ENCODE measurements at regions not wholly inside any gene's neighbourhood (a gene's known extent, or its start where the extent isn't known, plus 50 kb on each side); places are given as distances from the start of the nearest gene placed in this dataset.
"Not testable (repeated sequence)": the region's sequence is repeated elsewhere in the genome, so short reads cannot be mapped to it uniquely, and the experiment has no call there.

GRCh38 chr7:104264285-104264684, 56.5 kb upstream of the ORC5 start:
- Histone ChIP-seq H3K27ac (ENCODE audit: low read length) (no peak overlapping the region), H3K4me1 (ENCODE audit: control insufficient read depth, insufficient read depth, low read length) (no peaks in the 10 kb centered on the region), H3K27me3 (ENCODE audit: control insufficient read depth, insufficient read depth, low read length) (no peaks in the 10 kb centered on the region), H3K9me3 (replicated peaks; ENCODE audit: control insufficient read depth, low read depth, low read length) (no peaks in the 10 kb centered on the region), H3K36me3 (ENCODE audit: control insufficient read depth, insufficient read depth, low read length) (no peaks in the 10 kb centered on the region), H3K4me3 (ENCODE audit: low read length) (no peak overlapping the region)
- WGBS (ENCODE audit: insufficient coverage): 61% methylated on average over 2 of the region's 3 CpGs
- DNase-seq: no peak

GRCh38 chr7:104267701-104268368, 60.0 kb upstream of the ORC5 start:
- Histone ChIP-seq H3K4me3 (ENCODE audit: low read length) (no peak overlapping the region), H3K36me3 (ENCODE audit: control insufficient read depth, insufficient read depth, low read length) (no peaks in the 10 kb centered on the region), H3K27ac (ENCODE audit: low read length) (no peak overlapping the region), H3K27me3 (ENCODE audit: control insufficient read depth, insufficient read depth, low read length) (no peaks in the 10 kb centered on the region), H3K4me1 (ENCODE audit: control insufficient read depth, insufficient read depth, low read length) (no peaks in the 10 kb centered on the region), H3K9me3 (replicated peaks; ENCODE audit: control insufficient read depth, low read depth, low read length) (no peaks in the 10 kb centered on the region)
- DNase-seq: peak; percentile 11
- no CpG with 5 or more reads among the region's 3 CpGs for WGBS (ENCODE audit: insufficient coverage)

- Histone ChIP-seq H3K36me3 (ENCODE audit: control insufficient read depth, insufficient read depth, low read length) (no peaks in the 10 kb centered on the region), H3K27ac (ENCODE audit: low read length) (no peak overlapping the region), H3K4me3 (ENCODE audit: low read length) (no peak overlapping the region), H3K9me3 (replicated peaks; ENCODE audit: control insufficient read depth, low read depth, low read length) (no peaks in the 10 kb centered on the region), H3K4me1 (ENCODE audit: control insufficient read depth, insufficient read depth, low read length) (no peaks in the 10 kb centered on the region), H3K27me3 (ENCODE audit: control insufficient read depth, insufficient read depth, low read length) (no peaks in the 10 kb centered on the region)
- no peak for DNase-seq
- WGBS (ENCODE audit: insufficient coverage): no CpG with 5 or more reads among the region's 2 CpGs
Observed at GRCh38 chr7:104271948-104272347, 56.5 kb upstream of the LHFPL3 start.

- WGBS (ENCODE audit: insufficient coverage): no CpG with 5 or more reads among the region's 5 CpGs
- DNase-seq: peak; percentile 11
- Histone ChIP-seq H3K4me3 (ENCODE audit: low read length) (no peak overlapping the region), H3K36me3 (ENCODE audit: control insufficient read depth, insufficient read depth, low read length) (no peaks in the 10 kb centered on the region), H3K9me3 (replicated peaks; ENCODE audit: control insufficient read depth, low read depth, low read length) (no peaks in the 10 kb centered on the region), H3K4me1 (ENCODE audit: control insufficient read depth, insufficient read depth, low read length) (no peaks in the 10 kb centered on the region), H3K27me3 (ENCODE audit: control insufficient read depth, insufficient read depth, low read length) (no peaks in the 10 kb centered on the region), H3K27ac (ENCODE audit: low read length) (no peak overlapping the region)
Observed at GRCh38 chr7:104272767-104273384, 55.5 kb upstream of the LHFPL3 start.

GRCh38 chr7:104275900-104276299, 52.5 kb upstream of the LHFPL3 start:
- H3K4me3 ChIP-seq (ENCODE audit: low read length): no peak overlapping the region
- 67% methylated on average over 1 of the region's 3 CpGs for WGBS (ENCODE audit: insufficient coverage)
- no peaks in the 10 kb centered on the region for H3K9me3 ChIP-seq (replicated peaks; ENCODE audit: control insufficient read depth, low read depth, low read length)
- no peaks in the 10 kb centered on the region for H3K4me1 ChIP-seq (ENCODE audit: control insufficient read depth, insufficient read depth, low read length)
- H3K27me3 ChIP-seq (ENCODE audit: control insufficient read depth, insufficient read depth, low read length): no peaks in the 10 kb centered on the region
- no peak for DNase-seq
- H3K27ac ChIP-seq (ENCODE audit: low read length): no peak overlapping the region
- no peaks in the 10 kb centered on the region for H3K36me3 ChIP-seq (ENCODE audit: control insufficient read depth, insufficient read depth, low read length)

- 60% methylated on average over 1 of the region's 11 CpGs for WGBS (ENCODE audit: insufficient coverage)
- not testable (repeated sequence) for H3K9me3 ChIP-seq (replicated peaks; ENCODE audit: control insufficient read depth, low read depth, low read length); H3K27me3 ChIP-seq (ENCODE audit: control insufficient read depth, insufficient read depth, low read length); DNase-seq; H3K4me3 ChIP-seq (ENCODE audit: low read length); H3K4me1 ChIP-seq (ENCODE audit: control insufficient read depth, insufficient read depth, low read length); H3K27ac ChIP-seq (ENCODE audit: low read length); H3K36me3 ChIP-seq (ENCODE audit: control insufficient read depth, insufficient read depth, low read length)
Observed at GRCh38 chr7:104276730-104277129, 51.7 kb upstream of the LHFPL3 start.
